Fibroblast of skin of back (primary cell): ENCODE measurements at regions not wholly inside any gene's neighbourhood (a gene's known extent, or its start where the extent isn't known, plus 50 kb on each side); places are given as distances from the start of the nearest gene placed in this dataset.

ENCODE experiments used
- DNase-seq: peaks from one replicate; pipeline ENCODE4 v3.0.0-alpha.2; 2013

DNA sequence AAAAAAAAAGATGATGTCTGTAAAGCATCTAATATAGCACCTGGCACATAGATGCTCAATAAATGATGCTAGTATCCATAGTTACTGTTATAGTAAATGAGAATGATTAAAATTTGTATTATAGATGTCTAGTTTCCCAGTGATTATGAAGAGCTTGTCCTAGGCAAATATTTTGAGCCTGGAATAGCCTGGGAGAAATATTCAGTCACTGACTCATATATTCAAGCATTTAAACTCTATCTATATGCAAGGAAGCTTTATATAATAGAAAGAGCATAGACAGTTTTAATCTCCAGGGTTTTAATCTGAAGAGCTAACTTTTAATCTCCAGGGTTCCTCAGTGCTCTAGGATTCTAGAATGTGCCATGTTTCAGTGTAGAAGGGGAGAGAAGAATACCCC lies 91.5 kb upstream of the VASH1 start:
- DNase-seq, result no peak

DNA sequence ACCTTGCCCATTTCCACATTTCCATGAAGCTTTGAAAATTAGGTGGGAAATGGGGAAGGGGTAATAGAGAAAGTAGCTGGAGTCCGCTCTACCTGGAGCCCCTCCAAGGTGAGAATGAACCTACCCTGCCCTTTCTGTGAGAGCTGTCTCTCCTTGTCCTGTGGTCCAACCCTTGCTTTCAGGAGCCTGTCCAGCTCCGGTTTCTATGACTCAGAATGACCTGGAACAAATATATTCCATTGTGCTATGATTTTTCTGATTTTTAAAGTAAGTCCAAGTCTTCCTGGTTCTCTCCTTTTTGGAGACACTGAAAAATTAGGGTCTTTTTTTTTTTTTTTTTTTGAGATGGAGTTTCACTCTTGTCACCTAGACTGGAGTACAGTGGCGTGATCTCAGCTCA lies 89.1 kb upstream of the VASH1 start:
- DNase-seq, result no peak

GRCh38 chr14:76673261-76673660 lies 88.0 kb upstream of the VASH1 start:
- DNase-seq, result no peak

- DNase-seq, result no peak
These were observed 86.2 kb upstream of the VASH1 start for GRCh38 chr14:76675046-76675445.

- DNase-seq, result no peak
These were observed 84.7 kb upstream of the VASH1 start for GRCh38 chr14:76676539-76676938.

- no peak for DNase-seq
These were observed 83.6 kb upstream of the VASH1 start for GRCh38 chr14:76677534-76678145.

DNA sequence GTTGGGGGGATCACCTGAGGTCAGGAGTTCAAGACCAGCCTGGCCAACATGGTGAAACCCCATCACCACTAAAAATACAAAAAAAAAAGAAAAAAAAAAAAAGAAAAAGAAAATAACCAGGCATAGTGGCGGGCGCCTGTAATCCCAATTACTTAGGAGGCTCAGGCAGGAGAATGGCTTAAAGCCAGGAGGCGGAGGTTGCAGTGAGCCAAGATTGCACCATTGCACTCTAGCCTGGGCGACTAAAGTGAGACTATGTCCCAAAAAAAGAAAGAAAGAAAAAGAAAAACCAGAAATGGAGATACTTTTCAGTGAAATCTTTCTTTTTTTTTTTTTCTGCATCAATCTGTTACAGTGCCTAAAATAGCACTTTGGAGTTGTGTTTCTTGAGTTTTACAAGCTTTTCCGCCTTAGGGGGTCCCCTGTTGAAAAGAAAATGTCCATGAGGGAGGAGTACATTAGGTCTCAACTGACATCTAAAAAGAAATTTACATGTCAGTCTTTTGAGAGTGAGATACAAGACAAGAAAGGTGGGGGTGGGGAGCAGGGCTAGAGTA lies 82.9 kb upstream of the VASH1 start:
- no peak for DNase-seq

GRCh38 chr14:76682367-76682766 lies 78.9 kb upstream of the VASH1 start:
- DNase-seq, result no peak

GRCh38 chr14:76686646-76687045 lies 74.6 kb upstream of the VASH1 start:
- DNase-seq, result no peak

DNA sequence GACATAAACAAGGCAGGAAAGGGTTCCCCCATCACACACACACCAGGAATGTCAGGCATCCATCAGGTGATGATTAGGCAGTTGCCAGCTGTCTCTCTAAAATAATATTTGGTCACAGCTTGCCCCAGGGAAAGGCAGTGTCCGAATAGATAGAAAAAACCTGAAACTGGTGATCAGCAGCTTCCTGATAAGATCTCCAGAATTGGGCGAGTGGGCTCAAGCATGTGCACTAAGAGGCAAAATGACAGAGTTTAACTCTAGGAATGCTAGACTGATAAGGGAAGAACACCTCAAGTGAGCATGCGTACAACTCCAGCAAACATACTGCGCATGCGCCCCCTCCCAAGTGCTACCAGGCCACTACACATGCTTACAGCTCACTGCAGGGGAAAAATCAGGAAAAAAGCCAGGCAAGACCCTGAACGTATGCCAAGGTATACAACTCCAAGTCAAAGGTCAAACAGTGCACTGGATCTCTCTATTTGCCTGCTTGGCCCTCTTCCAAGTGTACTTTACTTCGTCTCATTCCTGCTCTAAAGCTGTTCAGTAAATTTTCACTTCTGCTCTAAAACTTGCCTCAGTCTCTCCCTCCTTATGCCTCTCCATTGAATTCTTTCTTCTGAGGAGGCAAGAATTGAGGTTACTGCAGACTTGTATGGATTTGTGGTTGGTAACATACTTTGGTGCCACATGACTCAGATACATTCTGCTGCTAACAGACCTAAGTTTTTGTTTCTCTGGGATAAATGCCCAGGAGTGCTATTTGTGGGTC lies 73.5 kb upstream of the VASH1 start:
- peak; percentile 23 for DNase-seq

GRCh38 chr14:76688383-76688671 lies 72.9 kb upstream of the VASH1 start:
- no peak for DNase-seq

- no peak for DNase-seq
These were observed 70.7 kb upstream of the VASH1 start for GRCh38 chr14:76690502-76691105.

DNA sequence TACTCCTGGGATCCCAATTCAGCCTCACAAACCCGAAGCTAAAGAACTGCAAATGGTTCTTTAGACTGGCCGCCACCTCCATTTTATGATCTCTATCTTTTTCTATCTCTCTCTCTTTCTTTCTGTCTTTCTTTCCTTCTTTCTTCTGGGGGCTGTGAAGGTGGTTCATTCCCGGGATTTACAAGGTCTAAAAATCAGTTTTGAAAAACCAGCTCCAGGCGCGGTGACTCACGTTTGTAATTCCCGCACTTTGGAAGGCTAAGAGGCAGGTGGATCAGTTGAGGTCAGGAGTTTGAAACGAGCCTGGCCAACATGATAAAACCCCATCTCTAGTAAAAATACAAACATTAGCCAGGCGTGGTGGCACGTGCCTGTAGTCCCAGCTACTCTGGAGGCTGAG lies 67.2 kb upstream of the VASH1 start:
- DNase-seq, result no peak

GRCh38 chr14:76695263-76695920 lies 65.9 kb upstream of the VASH1 start:
- DNase-seq, result no peak

DNA sequence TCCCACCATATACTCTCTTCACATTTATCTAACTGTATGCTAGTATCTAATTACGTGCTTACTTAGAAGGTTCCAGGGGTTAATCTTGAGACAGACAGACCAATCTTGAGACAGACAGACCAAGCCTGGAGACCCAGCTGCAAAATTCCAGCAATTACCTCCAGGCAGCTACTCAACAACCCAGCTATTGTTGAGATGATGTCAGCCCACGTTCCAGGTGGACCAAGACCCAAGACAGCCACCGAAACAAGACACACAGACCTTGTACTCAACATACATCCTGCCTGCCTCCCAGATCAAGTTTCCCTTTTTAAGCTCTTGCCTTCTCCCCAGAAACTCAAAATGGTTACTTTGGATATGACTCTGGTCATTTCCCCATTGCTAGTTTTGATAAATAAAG lies 64.9 kb upstream of the VASH1 start:
- no peak for DNase-seq

DNA sequence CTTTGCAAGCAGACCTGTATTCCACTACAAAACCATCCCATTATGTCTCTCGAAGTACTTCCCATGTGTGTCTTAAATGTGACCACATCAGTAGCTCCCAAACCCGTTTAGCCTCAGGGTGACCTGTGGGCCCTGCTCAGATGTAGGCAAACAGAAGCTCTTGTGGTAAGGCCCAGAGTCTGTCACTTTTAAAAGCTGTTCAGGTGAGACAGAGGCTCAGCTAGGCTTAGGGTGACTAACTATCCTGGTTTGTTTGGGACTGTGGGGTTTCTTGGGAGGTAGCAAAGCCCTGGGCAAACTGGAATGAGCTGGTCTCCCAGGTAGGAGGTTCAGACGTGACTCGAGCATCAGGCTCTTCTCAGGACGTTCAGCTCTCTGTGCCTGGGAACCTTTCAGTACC lies 64.5 kb upstream of the VASH1 start:
- DNase-seq, result no peak

GRCh38 chr14:76697246-76697905 lies 63.9 kb upstream of the VASH1 start:
- DNase-seq, result peak; percentile 50

- no peak for DNase-seq
These were observed 63.1 kb upstream of the VASH1 start for GRCh38 chr14:76698191-76698590.

GRCh38 chr14:76698631-76699030 lies 62.6 kb upstream of the VASH1 start:
- DNase-seq, result no peak

- no peak for DNase-seq
These were observed 61.9 kb upstream of the VASH1 start for GRCh38 chr14:76699209-76699938.

DNA sequence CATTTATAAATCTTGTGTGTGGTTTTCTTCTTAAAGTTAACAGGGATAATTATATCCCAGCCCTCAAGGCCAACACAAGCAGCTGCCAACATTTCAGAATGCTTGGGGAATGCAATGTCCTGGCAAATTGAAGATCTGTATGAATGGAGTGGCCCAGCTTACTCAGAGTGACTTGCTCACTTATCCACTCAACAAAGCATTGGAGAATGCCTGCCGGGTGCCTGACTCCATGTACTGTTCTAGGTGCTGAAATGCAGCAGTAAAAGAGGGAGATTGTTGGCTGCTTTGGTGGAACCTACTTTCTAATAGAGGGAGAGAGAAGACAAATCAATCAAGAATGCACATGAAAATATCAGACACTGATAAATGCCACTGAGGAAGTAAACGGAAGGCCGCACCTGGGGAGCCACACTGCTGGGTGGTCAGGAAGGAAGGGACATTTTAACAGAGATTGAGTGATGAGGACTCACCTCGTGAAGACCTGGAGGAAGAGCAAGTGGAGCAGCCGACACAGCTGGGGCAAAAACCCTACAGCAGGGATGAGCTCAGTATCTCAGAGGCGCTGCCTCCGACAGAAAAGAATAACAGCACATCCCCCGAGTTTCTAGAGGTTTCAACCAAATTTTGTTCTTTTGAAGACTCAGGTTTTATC lies 61.2 kb upstream of the VASH1 start:
- no peak for DNase-seq

- DNase-seq, result no peak
These were observed 59.8 kb upstream of the VASH1 start for GRCh38 chr14:76701436-76701835.
